GM23338 (cell line): ENCODE measurements at regions not wholly inside any gene's neighbourhood (a gene's known extent, or its start where the extent isn't known, plus 50 kb on each side); places are given as distances from the start of the nearest gene placed in this dataset.

Experiments
- ATAC-seq: fragments of 200-7000 bp; cut with Tn5 transposase; 3 replicates; pipeline ENCODE4 v1.9.1; 2020
- DNase-seq: peaks from one replicate; pipeline ENCODE4 v3.0.0-alpha.2; 2015; ENCODE audit warnings: low spot score
- H2AFZ ChIP-seq: fragments of 200-600 bp; sonication (generic); 2 replicates; pipeline ENCODE4 v1.8.0; 2016; ENCODE audit warnings: antibody characterized with exemption, mild to moderate bottlenecking, moderate library complexity
- H3F3A ChIP-seq: fragments of 200-600 bp; sonication (generic); replicated peaks from 2 replicates; pipeline ENCODE4 v1.8.0; 2017; ENCODE audit warnings: antibody characterized with exemption, mixed run types, low read depth
- H3K27ac ChIP-seq: fragments of 200-600 bp; sonication (generic); 2 replicates; pipeline ENCODE4 v1.6.1; 2016; ENCODE audit warnings: low read depth
- H3K27me3 ChIP-seq: fragments of 200-600 bp; sonication (generic); 2 replicates; pipeline ENCODE4 v1.8.0; 2016; ENCODE audit warnings: mild to moderate bottlenecking, mixed run types, moderate library complexity; ENCODE audit not compliant: insufficient read depth
- H3K36me3 ChIP-seq: fragments of 200-600 bp; sonication (generic); 2 replicates; pipeline ENCODE4 v1.8.0; 2016; ENCODE audit warnings: mild to moderate bottlenecking; ENCODE audit not compliant: insufficient read depth
- H3K4me1 ChIP-seq: fragments of 200-600 bp; sonication (generic); 2 replicates; pipeline ENCODE4 v1.8.0; 2016; ENCODE audit warnings: mild to moderate bottlenecking, moderate library complexity; ENCODE audit not compliant: insufficient read depth
- H3K4me2 ChIP-seq: fragments of 200-600 bp; sonication (generic); 2 replicates; pipeline ENCODE4 v1.7.1; 2017; ENCODE audit warnings: mixed run types
- H3K4me3 ChIP-seq: fragments of 200-600 bp; sonication (generic); 2 replicates; pipeline ENCODE4 v1.6.1; 2016; ENCODE audit warnings: mixed run types
- H3K79me2 ChIP-seq: fragments of 200-600 bp; sonication (generic); replicated peaks from 2 replicates; pipeline ENCODE4 v1.8.0; 2017; ENCODE audit warnings: mild to moderate bottlenecking; ENCODE audit not compliant: insufficient read depth
- H3K9me2 ChIP-seq: fragments of 200-600 bp; sonication (generic); 2 replicates; pipeline ENCODE4 v1.8.0; 2017; ENCODE audit not compliant: insufficient read depth
- H4K20me1 ChIP-seq: fragments of 200-600 bp; sonication (generic); replicated peaks from 2 replicates; pipeline ENCODE4 v1.8.0; 2017; ENCODE audit warnings: mild to moderate bottlenecking; ENCODE audit not compliant: insufficient read depth
- H3K27ac Mint-ChIP-seq: 2 replicates; pipeline ENCODE4 v1.8.0; 2020; ENCODE audit warnings: inconsistent platforms, mild to moderate bottlenecking, moderate library complexity, mixed read lengths
- H3K27me3 Mint-ChIP-seq: 3 replicates; pipeline ENCODE4 v1.8.0; 2022; ENCODE audit warnings: low read depth, mild to moderate bottlenecking, moderate library complexity, mixed read lengths, inconsistent platforms; ENCODE audit not compliant: insufficient read depth, poor library complexity
- H3K36me3 Mint-ChIP-seq: 3 replicates; pipeline ENCODE4 v1.8.0; 2021; ENCODE audit warnings: low read depth, mild to moderate bottlenecking, inconsistent platforms, moderate library complexity, mixed read lengths
- H3K4me1 Mint-ChIP-seq: 3 replicates; pipeline ENCODE4 v1.8.0; 2020; ENCODE audit warnings: mild to moderate bottlenecking, inconsistent platforms, mixed read lengths
- H3K4me3 Mint-ChIP-seq: 3 replicates; pipeline ENCODE4 v1.8.0; 2021; ENCODE audit warnings: moderate library complexity, mild to moderate bottlenecking, inconsistent platforms, mixed read lengths
- H3K9me3 Mint-ChIP-seq: 3 replicates; pipeline ENCODE4 v1.8.0; 2020; ENCODE audit warnings: moderate library complexity, mild to moderate bottlenecking, inconsistent platforms, mixed read lengths
- CREB1 ChIP-seq: fragments of 250-450 bp; sonication (Bioruptor Pico); IDR thresholded peaks from 2 replicates; pipeline ENCODE4 v1.5.0; 2020; ENCODE audit warnings: low read depth, mild to moderate bottlenecking, moderate library complexity
- CTCF ChIP-seq, 2 experiments: fragments of 200-600 bp in 1 of 2; sonication (generic) in 1 of 2; conservative IDR thresholded peaks; 2 replicates each; pipeline versions ENCODE4 v1.5.1 to v1.6.1; 2016 to 2017; ENCODE audit warnings: antibody characterized with exemption in 2 of 2, low read depth in 2 of 2, mild to moderate bottlenecking in 2 of 2, moderate library complexity in 1 of 2
- ETS1 ChIP-seq: IDR thresholded peaks from 2 replicates; pipeline ENCODE4 v1.6.1; 2016; ENCODE audit warnings: antibody characterized with exemption
- EZH2 ChIP-seq: fragments of 200-600 bp; sonication (generic); IDR thresholded peaks from one replicate; pipeline ENCODE4 v1.8.0; 2017; ENCODE audit warnings: antibody characterized with exemption, mild to moderate bottlenecking, low read depth; ENCODE audit not compliant: unreplicated experiment
- EZH2phosphoT487 ChIP-seq: fragments of 200-600 bp; sonication (generic); IDR thresholded peaks from one replicate; pipeline ENCODE4 v1.8.1; 2018; ENCODE audit warnings: antibody characterized with exemption; ENCODE audit not compliant: unreplicated experiment
- NANOG ChIP-seq: IDR thresholded peaks from 2 replicates; pipeline ENCODE4 v1.6.1; 2016; ENCODE audit warnings: antibody characterized with exemption, borderline replicate concordance
- REST ChIP-seq: IDR thresholded peaks from one replicate; pipeline ENCODE4 v1.6.1; 2018; ENCODE audit warnings: antibody characterized with exemption; ENCODE audit not compliant: unreplicated experiment
- STAT1 ChIP-seq: IDR thresholded peaks from one replicate; pipeline ENCODE4 v1.6.1; 2016; ENCODE audit warnings: antibody characterized with exemption; ENCODE audit not compliant: unreplicated experiment
- ZNF462 ChIP-seq: fragments of 250-450 bp; sonication (Bioruptor Pico); IDR thresholded peaks from 2 replicates; pipeline ENCODE4 v1.5.0; 2020; ENCODE audit warnings: mild to moderate bottlenecking, moderate library complexity

GRCh38 chr9:100933656-100934055 is 94.9 kb upstream of the PLPPR1 start (continued):
- no peak for TF ChIP-seq ZNF462 (CRISPR knock-in tag)
- TF ChIP-seq EZH2: no peak
- TF ChIP-seq ETS1: no peak

- Histone ChIP-seq H4K20me1 (no peaks in the 10 kb centered on the region), H2AFZ (no peak overlapping the region), H3K9me2 (peaks cover 5% of the 10 kb centered on the region), H3K36me3 (no peaks in the 10 kb centered on the region; the same call in 1 of the 2 replicates), H3K27ac (no peak overlapping the region), H3K4me2 (no peak overlapping the region), H3K4me1 (no peaks in the 10 kb centered on the region), H3F3A (no peaks in the 10 kb centered on the region), H3K4me3 (no peak overlapping the region), H3K27me3 (no peaks in the 10 kb centered on the region), H3K79me2 (no peaks in the 10 kb centered on the region)
- Mint-ChIP-seq H3K27me3 (peaks cover 4% of the 10 kb centered on the region), H3K9me3 (no peaks in the 10 kb centered on the region; the same call in 2 of the 3 replicates), H3K36me3 (no peaks in the 10 kb centered on the region), H3K27ac (peak overlapping the region; percentile 43; the same call in 1 of the 2 replicates), H3K4me3 (no peak overlapping the region), H3K4me1 (no peaks in the 10 kb centered on the region)
- ATAC-seq (no peak), DNase-seq (no peak)
- no peak for TF ChIP-seq NANOG
- no peak for TF ChIP-seq REST
- no peak for TF ChIP-seq EZH2phosphoT487
- TF ChIP-seq EZH2: no peak
- no peak for TF ChIP-seq STAT1
- no peak for TF ChIP-seq CREB1 (CRISPR knock-in tag)
- 0 out of 4 replicates have a peak, but pooled peaks of 1 of the 2 experiments have one; percentile 7 for TF ChIP-seq CTCF (conservative IDR thresholded peaks at IDR 0.05; ENCODE audit: low read depth in 2 of 2)
Observed at GRCh38 chr9:100937382-100937781, 91.1 kb upstream of the PLPPR1 start.
